Liver (tissue), 8 donors: ENCODE measurements at regions not wholly inside any gene's neighbourhood (a gene's known extent, or its start where the extent isn't known, plus 50 kb on each side); places are given as distances from the start of the nearest gene placed in this dataset.

Source experiments
- DNase-seq: peaks from one replicate; pipeline ENCODE4 v3.0.0-alpha.2; 2017; ENCODE audit warnings: low spot score
- H3K27ac ChIP-seq, 2 donors: one replicate each; pipeline ENCODE4 v1.7.0; 2013; ENCODE audit warnings: inconsistent platforms in 2 of 2, low read length in 2 of 2, control low read depth in 1 of 2, low read depth in 1 of 2, mild to moderate bottlenecking in 1 of 2
- H3K27me3 ChIP-seq, 4 donors: one replicate each; pipeline versions ENCODE4 v1.6.1 to v1.7.0; 2013; ENCODE audit warnings: low read length in 3 of 4, inconsistent platforms in 1 of 4, mild to moderate bottlenecking in 1 of 4, moderate library complexity in 1 of 4; ENCODE audit not compliant: control insufficient read depth in 4 of 4, insufficient read depth in 4 of 4
- H3K36me3 ChIP-seq, 4 donors: one replicate each; pipeline versions ENCODE4 v1.6.1 to v1.7.0; 2013; ENCODE audit warnings: low read length in 3 of 4, mild to moderate bottlenecking in 3 of 4, low read depth in 1 of 4, moderate library complexity in 1 of 4; ENCODE audit not compliant: control insufficient read depth in 4 of 4, insufficient read depth in 3 of 4
- H3K4me1 ChIP-seq, 4 donors: one replicate each; pipeline versions ENCODE4 v1.6.1 to v1.7.0; 2013; ENCODE audit warnings: low read length in 3 of 4, mild to moderate bottlenecking in 3 of 4, moderate library complexity in 1 of 4; ENCODE audit not compliant: control insufficient read depth in 4 of 4, insufficient read depth in 4 of 4
- H3K4me3 ChIP-seq, 3 donors: one replicate each; pipeline versions ENCODE4 v1.6.1 to v1.7.0; 2013; ENCODE audit warnings: low read length in 3 of 3, control low read depth in 1 of 3, low read depth in 1 of 3, mild to moderate bottlenecking in 1 of 3
- H3K9ac ChIP-seq, 2 donors: one replicate each; pipeline ENCODE4 v1.7.0; 2013; ENCODE audit warnings: low read length in 2 of 2, mild to moderate bottlenecking in 2 of 2, moderate library complexity in 2 of 2, control low read depth in 1 of 2, low read depth in 1 of 2
- H3K9me3 ChIP-seq, 4 donors: one replicate each; pipeline versions ENCODE4 v1.6.1 to v1.7.0; 2013; ENCODE audit warnings: low read length in 3 of 4; ENCODE audit not compliant: control insufficient read depth in 4 of 4
- CTCF ChIP-seq: fragments of 150-350 bp; IDR thresholded peaks from 2 replicates; pipeline ENCODE4 v1.5.1; 2017; ENCODE audit warnings: improper control_type of control experiment, low read depth, low read length; ENCODE audit not compliant: missing input control
- FOXA2 ChIP-seq: IDR thresholded peaks from 2 replicates; pipeline ENCODE4 v1.6.1; 2016; ENCODE audit warnings: antibody characterized with exemption
- HNF4G ChIP-seq: IDR thresholded peaks from 2 replicates; pipeline ENCODE4 v1.6.1; 2016; ENCODE audit warnings: antibody characterized with exemption
- JUND ChIP-seq, 2 donors: IDR thresholded peaks; 2 replicates each; pipeline ENCODE4 v1.6.1; 2016; ENCODE audit warnings: antibody characterized with exemption in 2 of 2
- NR2F2 ChIP-seq: IDR thresholded peaks from 2 replicates; pipeline ENCODE4 v1.6.1; 2016; ENCODE audit warnings: antibody characterized with exemption
- RAD21 ChIP-seq, 2 donors: IDR thresholded peaks; 2 replicates each; pipeline ENCODE4 v1.6.1; 2016; ENCODE audit warnings: antibody characterized with exemption in 2 of 2, mild to moderate bottlenecking in 2 of 2
- SP1 ChIP-seq: IDR thresholded peaks from 2 replicates; pipeline ENCODE4 v1.6.1; 2018; ENCODE audit warnings: antibody characterized with exemption, mild to moderate bottlenecking
- YY1 ChIP-seq: IDR thresholded peaks from 2 replicates; pipeline ENCODE4 v1.6.1; 2016; ENCODE audit warnings: antibody characterized with exemption, mild to moderate bottlenecking
- WGBS: extraction: QIAGEN DNeasy Blood & Tissue Kit; methylation state at CpG from one replicate; pipeline ENCODE4 v1.1.7; 2013; 5-methylcytosine and 5-hydroxymethylcytosine counted together
- TF ChIP-seq, protein P1 (sequence below): IDR thresholded peaks from 2 replicates; pipeline ENCODE4 v1.6.1; 2016; ENCODE audit warnings: antibody characterized with exemption
- TF ChIP-seq, protein P2 (sequence below): IDR thresholded peaks from 2 replicates; pipeline ENCODE4 v1.6.1; 2016; ENCODE audit warnings: antibody characterized with exemption
- TF ChIP-seq, protein P3 (sequence below): IDR thresholded peaks from 2 replicates; pipeline ENCODE4 v1.6.1; 2016; ENCODE audit warnings: antibody characterized with exemption
- donor health status: healthy.
- donor health status: healthy.
- donor health status: healthy.
- donor health status: healthy.
- donor health status: healthy.

DNA sequence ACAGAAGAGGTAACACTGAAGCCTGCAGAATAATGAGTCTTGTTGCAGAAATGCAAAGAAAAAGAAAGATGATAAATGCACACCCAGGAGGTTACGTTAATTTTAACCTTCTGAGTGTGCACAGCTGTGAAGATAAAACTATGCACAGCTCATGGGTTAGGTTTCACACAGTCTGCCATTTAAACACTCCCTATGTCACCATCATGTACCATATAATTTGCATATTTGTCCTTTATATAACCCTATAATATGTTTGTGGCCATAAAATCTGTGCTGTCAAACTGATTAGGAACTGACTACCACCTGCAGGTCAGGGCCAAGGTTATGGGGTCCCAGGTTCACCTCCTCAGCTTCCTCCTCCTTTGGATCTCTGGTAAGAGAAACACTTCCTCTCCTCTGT is 205.5 kb downstream of the RPIA start (continued):
- TF ChIP-seq, protein P1, sequence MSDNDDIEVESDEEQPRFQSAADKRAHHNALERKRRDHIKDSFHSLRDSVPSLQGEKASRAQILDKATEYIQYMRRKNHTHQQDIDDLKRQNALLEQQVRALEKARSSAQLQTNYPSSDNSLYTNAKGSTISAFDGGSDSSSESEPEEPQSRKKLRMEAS, result no peak

GRCh38 chr2:88897715-88898114 is 206.2 kb downstream of the RPIA start:
- 9% methylated on average over 1 of the region's 1 CpG for WGBS
- TF ChIP-seq RAD21 (IDR thresholded peaks at IDR 0.05) (no peak), FOXA2 (no peak), HNF4G (no peak), JUND (IDR thresholded peaks at IDR 0.05) (no peak), NR2F2 (no peak), SP1 (no peak)
- TF ChIP-seq, protein P2, sequence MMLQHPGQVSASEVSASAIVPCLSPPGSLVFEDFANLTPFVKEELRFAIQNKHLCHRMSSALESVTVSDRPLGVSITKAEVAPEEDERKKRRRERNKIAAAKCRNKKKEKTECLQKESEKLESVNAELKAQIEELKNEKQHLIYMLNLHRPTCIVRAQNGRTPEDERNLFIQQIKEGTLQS, result no peak
- H3K27me3 ChIP-seq, result peaks cover 0 to 10% (median 0%) of the 10 kb centered on the region in 4 donors
- H3K9me3 ChIP-seq, result peaks cover 0 to 2% (median 0%) of the 10 kb centered on the region in 4 donors
- DNase-seq, result no peak
- H3K27ac ChIP-seq, result no peak overlapping the region
- H3K36me3 ChIP-seq, result no peaks in the 10 kb centered on the region
- no peak overlapping the region for H3K4me3 ChIP-seq
- H3K9ac ChIP-seq, result no peak overlapping the region
- H3K4me1 ChIP-seq, result no peaks in the 10 kb centered on the region

GRCh38 chr2:88903749-88904353 is 212.4 kb downstream of the RPIA start:
- peaks cover 0 to 2% (median 0%) of the 10 kb centered on the region in 4 donors for H3K9me3 ChIP-seq
- peaks cover 0 to 8% (median 0%) of the 10 kb centered on the region in 4 donors for H3K27me3 ChIP-seq
- no peak for DNase-seq
- no peak overlapping the region for H3K4me3 ChIP-seq
- H3K27ac ChIP-seq, result no peak overlapping the region
- TF ChIP-seq CTCF (peak; percentile 76), RAD21 (IDR thresholded peaks at IDR 0.05) (peak; percentile 91 to 92), YY1 (no peak)
- H3K9ac ChIP-seq, result no peak overlapping the region
- WGBS, result 9% methylated on average over 2 of the region's 2 CpGs
- no peaks in the 10 kb centered on the region for H3K4me1 ChIP-seq
- no peaks in the 10 kb centered on the region for H3K36me3 ChIP-seq

DNA sequence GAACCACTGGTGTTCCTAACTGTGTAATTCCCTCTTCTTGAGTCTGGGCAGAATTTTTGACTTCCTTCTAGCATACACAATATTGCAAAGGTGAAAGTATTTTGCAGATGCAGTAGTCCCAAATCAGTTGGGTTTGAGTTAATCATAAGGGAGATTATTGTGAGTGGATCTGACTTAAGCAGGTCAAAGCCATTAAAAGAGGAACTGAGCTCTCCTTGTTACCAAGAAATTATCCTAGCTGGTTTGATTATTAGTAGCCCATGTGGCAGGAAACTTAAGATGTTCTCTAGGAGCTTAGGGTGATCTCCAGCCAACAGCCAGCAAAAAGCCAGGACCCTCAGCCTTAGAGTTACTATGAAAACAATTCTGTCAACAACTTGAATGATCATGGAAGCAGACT is 221.8 kb downstream of the RPIA start:
- no peaks in the 10 kb centered on the region for H3K36me3 ChIP-seq
- TF ChIP-seq, protein P2, result no peak
- TF ChIP-seq CTCF, result no peak
- no peak for TF ChIP-seq FOXA2
- TF ChIP-seq, protein P1, result no peak
- TF ChIP-seq, protein P3, sequence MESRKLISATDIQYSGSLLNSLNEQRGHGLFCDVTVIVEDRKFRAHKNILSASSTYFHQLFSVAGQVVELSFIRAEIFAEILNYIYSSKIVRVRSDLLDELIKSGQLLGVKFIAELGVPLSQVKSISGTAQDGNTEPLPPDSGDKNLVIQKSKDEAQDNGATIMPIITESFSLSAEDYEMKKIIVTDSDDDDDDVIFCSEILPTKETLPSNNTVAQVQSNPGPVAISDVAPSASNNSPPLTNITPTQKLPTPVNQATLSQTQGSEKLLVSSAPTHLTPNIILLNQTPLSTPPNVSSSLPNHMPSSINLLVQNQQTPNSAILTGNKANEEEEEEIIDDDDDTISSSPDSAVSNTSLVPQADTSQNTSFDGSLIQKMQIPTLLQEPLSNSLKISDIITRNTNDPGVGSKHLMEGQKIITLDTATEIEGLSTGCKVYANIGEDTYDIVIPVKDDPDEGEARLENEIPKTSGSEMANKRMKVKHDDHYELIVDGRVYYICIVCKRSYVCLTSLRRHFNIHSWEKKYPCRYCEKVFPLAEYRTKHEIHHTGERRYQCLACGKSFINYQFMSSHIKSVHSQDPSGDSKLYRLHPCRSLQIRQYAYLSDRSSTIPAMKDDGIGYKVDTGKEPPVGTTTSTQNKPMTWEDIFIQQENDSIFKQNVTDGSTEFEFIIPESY, result no peak
- H3K4me1 ChIP-seq, result no peaks in the 10 kb centered on the region
- no peak overlapping the region for H3K27ac ChIP-seq
- H3K9ac ChIP-seq, result no peak overlapping the region
- H3K9me3 ChIP-seq, result no peaks in the 10 kb centered on the region
- peaks cover 0 to 2% (median 0%) of the 10 kb centered on the region in 4 donors for H3K27me3 ChIP-seq
- DNase-seq, result no peak
- no peak overlapping the region for H3K4me3 ChIP-seq
